ENCODE measurements at regions not wholly inside any gene's neighbourhood (a gene's known extent, or its start where the extent isn't known, plus 50 kb on each side); places are given as distances from the start of the nearest gene placed in this dataset.

GRCh38 chr14:28012629-28013415 is 753.8 kb upstream of the FOXG1 start:
- no peak overlapping the region for H3K27ac ChIP-seq (ENCODE audit: low read length)
- H3K4me3 ChIP-seq (ENCODE audit: low read length), result no peak overlapping the region
- DNase-seq, result no peak
- no peaks in the 10 kb centered on the region for H3K9me3 ChIP-seq (replicated peaks; ENCODE audit: control insufficient read depth, low read depth, low read length)
- H3K27me3 ChIP-seq (ENCODE audit: control insufficient read depth, insufficient read depth, low read length), result no peaks in the 10 kb centered on the region
- no peaks in the 10 kb centered on the region for H3K4me1 ChIP-seq (ENCODE audit: control insufficient read depth, insufficient read depth, low read length)
- H3K36me3 ChIP-seq (ENCODE audit: control insufficient read depth, insufficient read depth, low read length), result no peaks in the 10 kb centered on the region
- WGBS (ENCODE audit: insufficient coverage), result 47% methylated on average over 3 of the region's 6 CpGs

DNA sequence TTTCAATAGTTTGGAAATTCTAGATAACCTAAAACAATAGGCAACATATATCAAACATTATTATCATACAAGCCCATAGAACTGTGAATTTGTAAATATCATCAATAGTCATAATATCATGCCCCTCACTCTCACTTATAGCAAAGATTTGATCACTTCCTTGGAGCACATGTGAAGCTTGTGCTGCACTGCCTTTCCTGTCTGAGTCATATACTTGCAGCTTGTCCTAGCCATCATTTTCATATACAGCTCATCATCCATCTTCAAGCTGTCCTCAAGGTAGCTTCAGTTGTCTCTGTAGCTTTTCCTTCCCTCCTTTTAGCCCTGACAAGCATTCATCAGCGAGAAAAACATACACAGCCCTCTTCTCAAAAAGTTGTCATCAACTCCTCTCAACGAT is 746.5 kb upstream of the FOXG1 start:
- Histone ChIP-seq H3K4me3 (ENCODE audit: low read length) (no peak overlapping the region), H3K36me3 (ENCODE audit: control insufficient read depth, insufficient read depth, low read length) (no peaks in the 10 kb centered on the region), H3K27ac (ENCODE audit: low read length) (no peak overlapping the region), H3K9me3 (replicated peaks; ENCODE audit: control insufficient read depth, low read depth, low read length) (no peaks in the 10 kb centered on the region), H3K27me3 (ENCODE audit: control insufficient read depth, insufficient read depth, low read length) (no peaks in the 10 kb centered on the region), H3K4me1 (ENCODE audit: control insufficient read depth, insufficient read depth, low read length) (no peaks in the 10 kb centered on the region)
- no CpG with 5 or more reads among the region's 2 CpGs for WGBS (ENCODE audit: insufficient coverage)
- no peak for DNase-seq

DNA sequence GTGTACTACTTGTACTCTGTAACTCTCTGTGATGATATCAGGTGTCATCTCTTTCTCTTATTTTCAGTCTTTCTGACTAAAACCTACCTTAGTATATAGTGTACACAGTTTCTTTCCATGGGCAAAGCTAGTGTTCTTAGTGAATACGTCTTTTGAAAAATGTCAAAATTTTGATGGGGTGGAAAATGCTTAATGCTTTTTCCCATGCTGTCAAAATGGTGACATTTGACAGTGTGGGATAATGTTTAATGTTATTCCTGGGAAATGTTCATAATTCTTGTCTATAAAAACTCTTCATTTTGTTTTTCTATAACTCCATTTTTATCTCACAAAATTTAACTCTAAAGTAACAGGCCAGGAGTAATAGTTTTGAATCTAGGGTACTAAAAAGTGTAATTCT is 742.7 kb upstream of the FOXG1 start:
- no peak for DNase-seq
- WGBS (ENCODE audit: insufficient coverage), result no CpG with 5 or more reads among the region's 1 CpG
- H3K36me3 ChIP-seq (ENCODE audit: control insufficient read depth, insufficient read depth, low read length), result no peaks in the 10 kb centered on the region

DNA sequence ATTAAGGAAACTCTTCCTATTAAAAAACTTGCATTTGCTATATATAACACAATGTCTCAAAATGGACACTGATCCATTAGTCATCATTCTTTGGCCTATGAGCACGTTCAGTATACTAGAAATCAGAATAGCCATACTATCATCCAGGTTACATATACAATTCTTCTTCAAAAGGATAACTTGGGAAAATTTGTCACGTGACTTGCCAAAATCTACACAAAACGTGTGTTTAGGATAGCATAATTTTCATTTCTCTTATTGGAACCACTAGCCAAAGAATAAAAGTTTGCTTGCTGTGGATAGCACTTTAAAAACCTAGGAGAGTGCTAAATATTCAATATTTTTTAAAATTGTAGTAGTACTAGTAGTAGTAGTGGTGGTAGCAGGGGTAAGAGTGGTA is 714.3 kb upstream of the FOXG1 start:
- no peak overlapping the region for H3K27ac ChIP-seq (ENCODE audit: low read length)
- no peak for DNase-seq
- H3K4me1 ChIP-seq (ENCODE audit: control insufficient read depth, insufficient read depth, low read length), result no peaks in the 10 kb centered on the region
- no peaks in the 10 kb centered on the region for H3K36me3 ChIP-seq (ENCODE audit: control insufficient read depth, insufficient read depth, low read length)
- H3K9me3 ChIP-seq (replicated peaks; ENCODE audit: control insufficient read depth, low read depth, low read length), result no peaks in the 10 kb centered on the region
- H3K4me3 ChIP-seq (ENCODE audit: low read length), result no peak overlapping the region
- H3K27me3 ChIP-seq (ENCODE audit: control insufficient read depth, insufficient read depth, low read length), result no peaks in the 10 kb centered on the region
- WGBS (ENCODE audit: insufficient coverage), result no CpG with 5 or more reads among the region's 3 CpGs

More for the DNA sequence above, 742.7 kb upstream of the FOXG1 start:
- Histone ChIP-seq H3K4me3 (ENCODE audit: low read length) (no peak overlapping the region), H3K27ac (ENCODE audit: low read length) (no peak overlapping the region), H3K9me3 (replicated peaks; ENCODE audit: control insufficient read depth, low read depth, low read length) (no peaks in the 10 kb centered on the region), H3K4me1 (ENCODE audit: control insufficient read depth, insufficient read depth, low read length) (no peaks in the 10 kb centered on the region), H3K27me3 (ENCODE audit: control insufficient read depth, insufficient read depth, low read length) (no peaks in the 10 kb centered on the region)

GRCh38 chr14:28055008-28055407 is 711.6 kb upstream of the FOXG1 start:
- no peaks in the 10 kb centered on the region for H3K4me1 ChIP-seq (ENCODE audit: control insufficient read depth, insufficient read depth, low read length)
- H3K27ac ChIP-seq (ENCODE audit: low read length), result no peak overlapping the region
- H3K4me3 ChIP-seq (ENCODE audit: low read length), result no peak overlapping the region
- no peak for DNase-seq
- no peaks in the 10 kb centered on the region for H3K27me3 ChIP-seq (ENCODE audit: control insufficient read depth, insufficient read depth, low read length)
- WGBS (ENCODE audit: insufficient coverage), result no CpG with 5 or more reads among the region's 3 CpGs
- no peaks in the 10 kb centered on the region for H3K9me3 ChIP-seq (replicated peaks; ENCODE audit: control insufficient read depth, low read depth, low read length)
- no peaks in the 10 kb centered on the region for H3K36me3 ChIP-seq (ENCODE audit: control insufficient read depth, insufficient read depth, low read length)

GRCh38 chr14:28057359-28058296 is 709.0 kb upstream of the FOXG1 start:
- no peaks in the 10 kb centered on the region for H3K36me3 ChIP-seq (ENCODE audit: control insufficient read depth, insufficient read depth, low read length)
- H3K27me3 ChIP-seq (ENCODE audit: control insufficient read depth, insufficient read depth, low read length), result no peaks in the 10 kb centered on the region
- no peaks in the 10 kb centered on the region for H3K4me1 ChIP-seq (ENCODE audit: control insufficient read depth, insufficient read depth, low read length)
- H3K9me3 ChIP-seq (replicated peaks; ENCODE audit: control insufficient read depth, low read depth, low read length), result no peaks in the 10 kb centered on the region
- no CpG with 5 or more reads among the region's 4 CpGs for WGBS (ENCODE audit: insufficient coverage)
- H3K27ac ChIP-seq (ENCODE audit: low read length), result no peak overlapping the region
- peak; percentile 17 for DNase-seq
- H3K4me3 ChIP-seq (ENCODE audit: low read length), result no peak overlapping the region

GRCh38 chr14:28059254-28059653 is 707.3 kb upstream of the FOXG1 start:
- H3K4me1 ChIP-seq (ENCODE audit: control insufficient read depth, insufficient read depth, low read length), result no peaks in the 10 kb centered on the region
- no peaks in the 10 kb centered on the region for H3K27me3 ChIP-seq (ENCODE audit: control insufficient read depth, insufficient read depth, low read length)
- H3K36me3 ChIP-seq (ENCODE audit: control insufficient read depth, insufficient read depth, low read length), result no peaks in the 10 kb centered on the region
- H3K27ac ChIP-seq (ENCODE audit: low read length), result no peak overlapping the region
- WGBS (ENCODE audit: insufficient coverage), result no CpG with 5 or more reads among the region's 1 CpG
- H3K4me3 ChIP-seq (ENCODE audit: low read length), result no peak overlapping the region
- no peak for DNase-seq
- H3K9me3 ChIP-seq (replicated peaks; ENCODE audit: control insufficient read depth, low read depth, low read length), result no peaks in the 10 kb centered on the region

DNA sequence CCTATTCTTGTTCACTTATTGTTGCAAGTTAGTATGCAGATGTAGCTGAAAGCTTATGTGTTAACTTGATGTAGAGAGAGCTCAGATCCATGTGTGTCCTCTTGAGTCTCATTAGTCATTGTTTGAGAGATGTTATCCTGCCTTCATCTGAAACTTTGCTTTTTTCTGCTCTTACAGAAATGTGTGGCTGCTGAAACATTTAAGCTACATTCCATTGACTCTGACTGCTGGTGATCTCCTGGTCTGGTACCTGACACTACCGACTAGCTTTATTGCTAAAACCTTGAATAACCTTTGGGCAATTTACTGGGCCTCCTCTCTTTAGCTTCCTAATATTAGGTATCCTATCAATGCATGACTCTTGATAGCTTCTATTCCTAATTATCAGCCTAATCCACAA is 705.6 kb upstream of the FOXG1 start:
- DNase-seq, result peak; percentile 10
- no peaks in the 10 kb centered on the region for H3K36me3 ChIP-seq (ENCODE audit: control insufficient read depth, insufficient read depth, low read length)
- no peaks in the 10 kb centered on the region for H3K27me3 ChIP-seq (ENCODE audit: control insufficient read depth, insufficient read depth, low read length)
- H3K27ac ChIP-seq (ENCODE audit: low read length), result no peak overlapping the region
- WGBS (ENCODE audit: insufficient coverage), result 57% methylated on average over 1 of the region's 1 CpG
- H3K9me3 ChIP-seq (replicated peaks; ENCODE audit: control insufficient read depth, low read depth, low read length), result no peaks in the 10 kb centered on the region
- H3K4me3 ChIP-seq (ENCODE audit: low read length), result no peak overlapping the region
- no peaks in the 10 kb centered on the region for H3K4me1 ChIP-seq (ENCODE audit: control insufficient read depth, insufficient read depth, low read length)

- H3K4me1 ChIP-seq (ENCODE audit: control insufficient read depth, insufficient read depth, low read length), result no peaks in the 10 kb centered on the region
- H3K36me3 ChIP-seq (ENCODE audit: control insufficient read depth, insufficient read depth, low read length), result no peaks in the 10 kb centered on the region
- no peak overlapping the region for H3K4me3 ChIP-seq (ENCODE audit: low read length)
- no peak overlapping the region for H3K27ac ChIP-seq (ENCODE audit: low read length)
- no peak for DNase-seq
- no peaks in the 10 kb centered on the region for H3K27me3 ChIP-seq (ENCODE audit: control insufficient read depth, insufficient read depth, low read length)
- no peaks in the 10 kb centered on the region for H3K9me3 ChIP-seq (replicated peaks; ENCODE audit: control insufficient read depth, low read depth, low read length)
Observed at GRCh38 chr14:28077021-28077420, 689.6 kb upstream of the FOXG1 start.

- H3K4me3 ChIP-seq (ENCODE audit: low read length), result no peak overlapping the region
- no peak for DNase-seq
- H3K27ac ChIP-seq (ENCODE audit: low read length), result no peak overlapping the region
- no peaks in the 10 kb centered on the region for H3K27me3 ChIP-seq (ENCODE audit: control insufficient read depth, insufficient read depth, low read length)
- H3K36me3 ChIP-seq (ENCODE audit: control insufficient read depth, insufficient read depth, low read length), result no peaks in the 10 kb centered on the region
- no peaks in the 10 kb centered on the region for H3K4me1 ChIP-seq (ENCODE audit: control insufficient read depth, insufficient read depth, low read length)
- WGBS (ENCODE audit: insufficient coverage), result 56% methylated on average over 2 of the region's 3 CpGs
- no peaks in the 10 kb centered on the region for H3K9me3 ChIP-seq (replicated peaks; ENCODE audit: control insufficient read depth, low read depth, low read length)
Observed at GRCh38 chr14:28083389-28083788, 683.2 kb upstream of the FOXG1 start.

Data from muscle of leg (tissue), 3 donors.